ENCODE measurements at regions not wholly inside any gene's neighbourhood (a gene's known extent, or its start where the extent isn't known, plus 50 kb on each side); places are given as distances from the start of the nearest gene placed in this dataset.
"Not testable (repeated sequence)": the region's sequence is repeated elsewhere in the genome, so short reads cannot be mapped to it uniquely, and the experiment has no call there.

DNA sequence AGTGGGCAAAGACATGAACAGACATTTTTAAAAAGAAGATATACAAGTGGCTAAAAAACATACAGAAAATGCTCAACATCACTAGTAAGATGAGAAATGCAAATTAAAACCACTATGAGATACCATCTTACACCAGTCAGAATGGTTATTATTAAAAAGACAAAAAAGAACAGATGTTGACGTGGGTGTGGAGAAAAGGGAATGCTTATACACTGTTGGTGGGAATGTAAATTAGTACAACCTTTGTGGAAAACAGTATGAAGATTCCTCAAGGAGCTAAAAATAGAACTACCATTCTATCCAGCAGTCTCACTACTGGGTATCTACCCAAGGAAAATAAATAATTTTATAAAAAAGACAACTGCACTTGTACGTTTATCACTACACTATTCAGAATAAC lies 73.9 kb downstream of the EBNA1BP2 start:
- no peak for DNase-seq

GRCh38 chr1:43096528-43096927 lies 75.6 kb downstream of the EBNA1BP2 start:
- H3K27ac ChIP-seq; H3K4me1 ChIP-seq; H3K36me3 ChIP-seq; H3K27me3 ChIP-seq; H3K9me3 ChIP-seq; intact Hi-C loops (cut with DNase I); DNase-seq; ATAC-seq; H3K4me3 ChIP-seq: not testable (repeated sequence)
- 90 to 96% (median 91%) methylated on average over 3 of the region's 3 CpGs for WGBS, 4 donors

More for the DNA sequence above, 73.9 kb downstream of the EBNA1BP2 start:
- TF ChIP-seq, protein P1, sequence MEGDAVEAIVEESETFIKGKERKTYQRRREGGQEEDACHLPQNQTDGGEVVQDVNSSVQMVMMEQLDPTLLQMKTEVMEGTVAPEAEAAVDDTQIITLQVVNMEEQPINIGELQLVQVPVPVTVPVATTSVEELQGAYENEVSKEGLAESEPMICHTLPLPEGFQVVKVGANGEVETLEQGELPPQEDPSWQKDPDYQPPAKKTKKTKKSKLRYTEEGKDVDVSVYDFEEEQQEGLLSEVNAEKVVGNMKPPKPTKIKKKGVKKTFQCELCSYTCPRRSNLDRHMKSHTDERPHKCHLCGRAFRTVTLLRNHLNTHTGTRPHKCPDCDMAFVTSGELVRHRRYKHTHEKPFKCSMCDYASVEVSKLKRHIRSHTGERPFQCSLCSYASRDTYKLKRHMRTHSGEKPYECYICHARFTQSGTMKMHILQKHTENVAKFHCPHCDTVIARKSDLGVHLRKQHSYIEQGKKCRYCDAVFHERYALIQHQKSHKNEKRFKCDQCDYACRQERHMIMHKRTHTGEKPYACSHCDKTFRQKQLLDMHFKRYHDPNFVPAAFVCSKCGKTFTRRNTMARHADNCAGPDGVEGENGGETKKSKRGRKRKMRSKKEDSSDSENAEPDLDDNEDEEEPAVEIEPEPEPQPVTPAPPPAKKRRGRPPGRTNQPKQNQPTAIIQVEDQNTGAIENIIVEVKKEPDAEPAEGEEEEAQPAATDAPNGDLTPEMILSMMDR (IDR thresholded peaks at IDR 0.05) = no peak
- no peak for TF ChIP-seq POLR2A (IDR thresholded peaks at IDR 0.05)
- H3K9me3 ChIP-seq = no peaks in the 10 kb centered on the region
- no peak overlapping the region for H3K4me3 ChIP-seq
- intact Hi-C loops (cut with DNase I) = no loop called here
- no peaks in the 10 kb centered on the region for H3K4me1 ChIP-seq
- 79 to 92% (median 81%) methylated on average over 2 of the region's 2 CpGs for WGBS, 4 donors
- ATAC-seq = no peak
- no peaks in the 10 kb centered on the region for H3K36me3 ChIP-seq
- H3K27ac ChIP-seq = no peak overlapping the region
- peaks cover 0 to 2% (median 0%) of the 10 kb centered on the region in 9 donors for H3K27me3 ChIP-seq

- ATAC-seq; H3K4me1 ChIP-seq; H3K27ac ChIP-seq; DNase-seq; intact Hi-C loops (cut with DNase I); H3K4me3 ChIP-seq; H3K27me3 ChIP-seq; H3K36me3 ChIP-seq; H3K9me3 ChIP-seq: not testable (repeated sequence)
- 76 to 80% (median 77%) methylated on average over 7 of the region's 7 CpGs for WGBS, 4 donors
Measured at GRCh38 chr1:43090812-43091211, 81.3 kb downstream of the EBNA1BP2 start.

GRCh38 chr1:43090157-43090556 lies 81.9 kb downstream of the EBNA1BP2 start:
- DNase-seq; ATAC-seq; H3K27ac ChIP-seq; H3K36me3 ChIP-seq; intact Hi-C loops (cut with DNase I); H3K4me3 ChIP-seq; H3K27me3 ChIP-seq; H3K9me3 ChIP-seq; H3K4me1 ChIP-seq: not testable (repeated sequence)
- WGBS, 4 donors = 80 to 88% (median 84%) methylated on average over 2 of the region's 2 CpGs

DNA sequence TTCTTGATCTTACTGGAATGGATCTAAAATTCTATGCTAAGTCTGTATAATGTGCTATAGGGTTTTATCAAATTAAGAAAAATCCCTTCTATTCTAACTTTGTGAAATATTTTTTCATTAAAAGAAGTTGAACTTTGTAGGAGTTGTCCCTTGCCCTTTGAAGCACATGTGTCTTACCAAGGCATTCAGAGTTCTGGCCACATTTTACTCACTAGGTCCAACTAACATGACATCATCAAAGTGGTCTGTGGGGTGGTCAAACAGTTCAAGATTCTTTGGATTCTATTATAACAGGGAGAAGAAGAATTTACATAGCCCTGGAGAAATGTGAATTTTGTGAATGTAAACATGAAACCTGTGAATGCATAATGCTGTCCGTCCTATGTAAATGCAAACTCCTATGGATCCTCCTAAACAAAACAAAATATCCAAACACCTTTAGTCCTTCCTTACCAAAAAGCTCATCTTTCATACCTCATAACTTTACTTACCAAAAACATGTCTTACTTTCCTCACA lies 88.7 kb downstream of the EBNA1BP2 start:
- peaks cover 0 to 3% (median 0%) of the 10 kb centered on the region in 9 donors for H3K27me3 ChIP-seq
- TF ChIP-seq, protein P1 (IDR thresholded peaks at IDR 0.05) = no peak
- no peak for TF ChIP-seq POLR2A (IDR thresholded peaks at IDR 0.05)
- no peaks in the 10 kb centered on the region for H3K9me3 ChIP-seq
- DNase-seq (no peak), ATAC-seq (no peak)
- intact Hi-C loops (cut with DNase I) = no loop called here
- no peak overlapping the region for H3K4me3 ChIP-seq
- H3K36me3 ChIP-seq = no peaks in the 10 kb centered on the region
- no peaks in the 10 kb centered on the region for H3K4me1 ChIP-seq
- WGBS, 4 donors = 95 to 98% (median 96%) methylated on average over 1 of the region's 1 CpG
- no peak overlapping the region for H3K27ac ChIP-seq

GRCh38 chr1:43082740-43083139 lies 89.3 kb downstream of the EBNA1BP2 start:
- no peaks in the 10 kb centered on the region for H3K36me3 ChIP-seq
- H3K4me1 ChIP-seq = no peaks in the 10 kb centered on the region
- no peak for DNase-seq
- intact Hi-C loops (cut with DNase I) = no loop called here
- no peak for TF ChIP-seq POLR2A (IDR thresholded peaks at IDR 0.05)
- TF ChIP-seq, protein P1 (IDR thresholded peaks at IDR 0.05) = no peak
- ATAC-seq = no peak
- peaks cover 0 to 3% (median 0%) of the 10 kb centered on the region in 9 donors for H3K27me3 ChIP-seq
- H3K4me3 ChIP-seq = no peak overlapping the region
- H3K9me3 ChIP-seq = no peaks in the 10 kb centered on the region
- H3K27ac ChIP-seq = no peak overlapping the region
- 72 to 79% (median 78%) methylated on average over 6 of the region's 6 CpGs for WGBS, 4 donors

Data from heart left ventricle (tissue), 16 donors.